Left ventricle myocardium inferior (tissue), 1 donor: ENCODE measurements at regions not wholly inside any gene's neighbourhood (a gene's known extent, or its start where the extent isn't known, plus 50 kb on each side); places are given as distances from the start of the nearest gene placed in this dataset.

Source experiments
- DNase-seq: peaks from one replicate; pipeline ENCODE4 v3.0.0-alpha.2; 2020
- H3K27ac ChIP-seq: fragments of 200-600 bp; replicated peaks from 2 replicates; pipeline ENCODE4 v1.8.0; 2021
- H3K27me3 ChIP-seq: fragments of 200-600 bp; 2 replicates; pipeline ENCODE4 v1.8.0; 2021; ENCODE audit warnings: low read depth
- H3K36me3 ChIP-seq: fragments of 200-600 bp; 2 replicates; pipeline ENCODE4 v1.8.0; 2021
- H3K4me1 ChIP-seq: fragments of 200-600 bp; 2 replicates; pipeline ENCODE4 v1.8.0; 2021
- H3K4me3 ChIP-seq: fragments of 200-600 bp; 2 replicates; pipeline ENCODE4 v1.8.0; 2021; ENCODE audit warnings: mild to moderate bottlenecking, moderate library complexity
- H3K9me3 ChIP-seq: fragments of 200-600 bp; replicated peaks from 2 replicates; pipeline ENCODE4 v1.8.0; 2021
- intact Hi-C: fragments of 100-400 bp; cut with micrococcal nuclease; formaldehyde crosslinking; loops from one replicate; pipeline ENCODE4 v1.11.0; 2022
- TF ChIP-seq, protein P1 (sequence below): fragments of 200-600 bp; IDR thresholded peaks from 2 replicates; pipeline ENCODE4 v1.8.0; 2021; ENCODE audit warnings: antibody characterized with exemption, mild to moderate bottlenecking, borderline replicate concordance
- donor health status: DM: no; HTN: yes; CAD: no; lungs with severe emphysema.

- DNase-seq = no peak
- intact Hi-C loops = no loop called here
- no peak overlapping the region for H3K4me3 ChIP-seq
- peak overlapping the region; percentile 50 for H3K27ac ChIP-seq
- no peaks in the 10 kb centered on the region for H3K36me3 ChIP-seq
- H3K9me3 ChIP-seq = no peaks in the 10 kb centered on the region
- TF ChIP-seq, protein P1, sequence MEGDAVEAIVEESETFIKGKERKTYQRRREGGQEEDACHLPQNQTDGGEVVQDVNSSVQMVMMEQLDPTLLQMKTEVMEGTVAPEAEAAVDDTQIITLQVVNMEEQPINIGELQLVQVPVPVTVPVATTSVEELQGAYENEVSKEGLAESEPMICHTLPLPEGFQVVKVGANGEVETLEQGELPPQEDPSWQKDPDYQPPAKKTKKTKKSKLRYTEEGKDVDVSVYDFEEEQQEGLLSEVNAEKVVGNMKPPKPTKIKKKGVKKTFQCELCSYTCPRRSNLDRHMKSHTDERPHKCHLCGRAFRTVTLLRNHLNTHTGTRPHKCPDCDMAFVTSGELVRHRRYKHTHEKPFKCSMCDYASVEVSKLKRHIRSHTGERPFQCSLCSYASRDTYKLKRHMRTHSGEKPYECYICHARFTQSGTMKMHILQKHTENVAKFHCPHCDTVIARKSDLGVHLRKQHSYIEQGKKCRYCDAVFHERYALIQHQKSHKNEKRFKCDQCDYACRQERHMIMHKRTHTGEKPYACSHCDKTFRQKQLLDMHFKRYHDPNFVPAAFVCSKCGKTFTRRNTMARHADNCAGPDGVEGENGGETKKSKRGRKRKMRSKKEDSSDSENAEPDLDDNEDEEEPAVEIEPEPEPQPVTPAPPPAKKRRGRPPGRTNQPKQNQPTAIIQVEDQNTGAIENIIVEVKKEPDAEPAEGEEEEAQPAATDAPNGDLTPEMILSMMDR = no peak
- no peaks in the 10 kb centered on the region for H3K27me3 ChIP-seq
- H3K4me1 ChIP-seq = peaks cover 34% of the 10 kb centered on the region
Observed at GRCh38 chr3:51621091-51621892, 49.8 kb upstream of the TEX264 start.
